Activated naive CD8-positive, alpha-beta T cell (primary cell): ENCODE measurements at regions not wholly inside any gene's neighbourhood (a gene's known extent, or its start where the extent isn't known, plus 50 kb on each side); places are given as distances from the start of the nearest gene placed in this dataset.

Experiments used
- H3K27ac Mint-ChIP-seq: one replicate; pipeline ENCODE4 v1.8.0; 2021; ENCODE audit warnings: mixed read lengths
- H3K27me3 Mint-ChIP-seq: one replicate; pipeline ENCODE4 v1.8.0; 2021; ENCODE audit warnings: mixed read lengths
- H3K36me3 Mint-ChIP-seq: one replicate; pipeline ENCODE4 v1.8.0; 2021; ENCODE audit warnings: mixed read lengths
- H3K4me1 Mint-ChIP-seq: one replicate; pipeline ENCODE4 v1.8.0; 2021; ENCODE audit warnings: low read depth, mixed read lengths
- H3K4me3 Mint-ChIP-seq: one replicate; pipeline ENCODE4 v1.8.0; 2021; ENCODE audit warnings: mild to moderate bottlenecking, mixed read lengths
- H3K9me3 Mint-ChIP-seq: one replicate; pipeline ENCODE4 v1.8.0; 2021; ENCODE audit warnings: low read depth, mixed read lengths

- Mint-ChIP-seq H3K4me1 (no peaks in the 10 kb centered on the region), H3K9me3 (no peaks in the 10 kb centered on the region), H3K4me3 (no peak overlapping the region), H3K27me3 (peaks cover 10% of the 10 kb centered on the region), H3K36me3 (no peaks in the 10 kb centered on the region), H3K27ac (no peak overlapping the region)
Measured at GRCh38 chr3:70748593-70748992, 436.2 kb upstream of the MDFIC2 start.

- no peaks in the 10 kb centered on the region for H3K36me3 Mint-ChIP-seq
- peaks cover 10% of the 10 kb centered on the region for H3K27me3 Mint-ChIP-seq
- H3K4me3 Mint-ChIP-seq, result no peak overlapping the region
- no peaks in the 10 kb centered on the region for H3K9me3 Mint-ChIP-seq
- H3K27ac Mint-ChIP-seq, result no peak overlapping the region
- H3K4me1 Mint-ChIP-seq, result no peaks in the 10 kb centered on the region
Measured at GRCh38 chr3:70747847-70748246, 435.4 kb upstream of the MDFIC2 start.

- H3K4me1 Mint-ChIP-seq, result no peaks in the 10 kb centered on the region
- peaks cover 2% of the 10 kb centered on the region for H3K27me3 Mint-ChIP-seq
- no peak overlapping the region for H3K27ac Mint-ChIP-seq
- H3K36me3 Mint-ChIP-seq, result no peaks in the 10 kb centered on the region
- no peak overlapping the region for H3K4me3 Mint-ChIP-seq
- H3K9me3 Mint-ChIP-seq, result no peaks in the 10 kb centered on the region
Measured at GRCh38 chr3:70744536-70744935, 432.1 kb upstream of the MDFIC2 start.

GRCh38 chr3:70743754-70744153 lies 431.3 kb upstream of the MDFIC2 start:
- no peaks in the 10 kb centered on the region for H3K9me3 Mint-ChIP-seq
- no peak overlapping the region for H3K4me3 Mint-ChIP-seq
- no peak overlapping the region for H3K27ac Mint-ChIP-seq
- no peaks in the 10 kb centered on the region for H3K4me1 Mint-ChIP-seq
- no peaks in the 10 kb centered on the region for H3K36me3 Mint-ChIP-seq
- peaks cover 2% of the 10 kb centered on the region for H3K27me3 Mint-ChIP-seq

- H3K9me3 Mint-ChIP-seq, result no peaks in the 10 kb centered on the region
- H3K4me1 Mint-ChIP-seq, result peaks cover 5% of the 10 kb centered on the region
- no peak overlapping the region for H3K27ac Mint-ChIP-seq
- peaks cover 2% of the 10 kb centered on the region for H3K27me3 Mint-ChIP-seq
- no peaks in the 10 kb centered on the region for H3K36me3 Mint-ChIP-seq
- no peak overlapping the region for H3K4me3 Mint-ChIP-seq
Measured at GRCh38 chr3:70742081-70742480, 429.6 kb upstream of the MDFIC2 start.

- Mint-ChIP-seq H3K27me3 (peaks cover 2% of the 10 kb centered on the region), H3K4me3 (no peak overlapping the region), H3K9me3 (no peaks in the 10 kb centered on the region), H3K36me3 (no peaks in the 10 kb centered on the region), H3K4me1 (peaks cover 5% of the 10 kb centered on the region), H3K27ac (no peak overlapping the region)
Measured at GRCh38 chr3:70740872-70741271, 428.4 kb upstream of the MDFIC2 start.

GRCh38 chr3:70740071-70740470 lies 427.6 kb upstream of the MDFIC2 start:
- no peaks in the 10 kb centered on the region for H3K27me3 Mint-ChIP-seq
- H3K4me1 Mint-ChIP-seq, result peaks cover 5% of the 10 kb centered on the region
- no peak overlapping the region for H3K4me3 Mint-ChIP-seq
- no peak overlapping the region for H3K27ac Mint-ChIP-seq
- H3K36me3 Mint-ChIP-seq, result no peaks in the 10 kb centered on the region
- no peaks in the 10 kb centered on the region for H3K9me3 Mint-ChIP-seq

- H3K4me3 Mint-ChIP-seq, result no peak overlapping the region
- no peaks in the 10 kb centered on the region for H3K36me3 Mint-ChIP-seq
- H3K9me3 Mint-ChIP-seq, result no peaks in the 10 kb centered on the region
- peaks cover 5% of the 10 kb centered on the region for H3K4me1 Mint-ChIP-seq
- peak overlapping the region; percentile 6 for H3K27ac Mint-ChIP-seq
- H3K27me3 Mint-ChIP-seq, result no peaks in the 10 kb centered on the region
Measured at GRCh38 chr3:70738291-70738681, 425.8 kb upstream of the MDFIC2 start.

GRCh38 chr3:70737666-70738290 lies 425.3 kb upstream of the MDFIC2 start:
- H3K27me3 Mint-ChIP-seq, result no peaks in the 10 kb centered on the region
- peaks cover 5% of the 10 kb centered on the region for H3K4me1 Mint-ChIP-seq
- H3K27ac Mint-ChIP-seq, result no peak overlapping the region
- no peaks in the 10 kb centered on the region for H3K36me3 Mint-ChIP-seq
- no peaks in the 10 kb centered on the region for H3K9me3 Mint-ChIP-seq
- H3K4me3 Mint-ChIP-seq, result no peak overlapping the region

GRCh38 chr3:70736009-70736408 lies 423.6 kb upstream of the MDFIC2 start:
- Mint-ChIP-seq H3K4me1 (peaks cover 5% of the 10 kb centered on the region), H3K9me3 (no peaks in the 10 kb centered on the region), H3K4me3 (no peak overlapping the region), H3K36me3 (no peaks in the 10 kb centered on the region), H3K27ac (no peak overlapping the region), H3K27me3 (no peaks in the 10 kb centered on the region)

GRCh38 chr3:70734756-70735155 lies 422.3 kb upstream of the MDFIC2 start:
- no peaks in the 10 kb centered on the region for H3K36me3 Mint-ChIP-seq
- H3K27me3 Mint-ChIP-seq, result no peaks in the 10 kb centered on the region
- H3K4me3 Mint-ChIP-seq, result no peak overlapping the region
- no peak overlapping the region for H3K27ac Mint-ChIP-seq
- H3K9me3 Mint-ChIP-seq, result no peaks in the 10 kb centered on the region
- H3K4me1 Mint-ChIP-seq, result peaks cover 5% of the 10 kb centered on the region

- Mint-ChIP-seq H3K27ac (no peak overlapping the region), H3K36me3 (no peaks in the 10 kb centered on the region), H3K9me3 (no peaks in the 10 kb centered on the region), H3K4me3 (no peak overlapping the region), H3K27me3 (no peaks in the 10 kb centered on the region), H3K4me1 (no peaks in the 10 kb centered on the region)
Measured at GRCh38 chr3:70731046-70731445, 418.6 kb upstream of the MDFIC2 start.

- Mint-ChIP-seq H3K27ac (no peak overlapping the region), H3K9me3 (no peaks in the 10 kb centered on the region), H3K4me3 (no peak overlapping the region), H3K4me1 (no peaks in the 10 kb centered on the region), H3K27me3 (no peaks in the 10 kb centered on the region), H3K36me3 (no peaks in the 10 kb centered on the region)
Measured at GRCh38 chr3:70729845-70730244, 417.4 kb upstream of the MDFIC2 start.

GRCh38 chr3:70728311-70728710 lies 415.9 kb upstream of the MDFIC2 start:
- Mint-ChIP-seq H3K27ac (no peak overlapping the region), H3K4me3 (no peak overlapping the region), H3K9me3 (no peaks in the 10 kb centered on the region), H3K27me3 (no peaks in the 10 kb centered on the region), H3K36me3 (no peaks in the 10 kb centered on the region), H3K4me1 (no peaks in the 10 kb centered on the region)

- Mint-ChIP-seq H3K4me3 (no peak overlapping the region), H3K27me3 (no peaks in the 10 kb centered on the region)
Measured at GRCh38 chr3:70726961-70727360, 414.5 kb upstream of the MDFIC2 start.

GRCh38 chr3:70726096-70726938 lies 413.9 kb upstream of the MDFIC2 start:
- Mint-ChIP-seq H3K27ac (no peak overlapping the region), H3K4me3 (no peak overlapping the region), H3K4me1 (no peaks in the 10 kb centered on the region)

More at GRCh38 chr3:70726961-70727360, 414.5 kb upstream of the MDFIC2 start:
- no peaks in the 10 kb centered on the region for H3K9me3 Mint-ChIP-seq
- no peaks in the 10 kb centered on the region for H3K36me3 Mint-ChIP-seq
- no peak overlapping the region for H3K27ac Mint-ChIP-seq
- no peaks in the 10 kb centered on the region for H3K4me1 Mint-ChIP-seq

More at GRCh38 chr3:70726096-70726938, 413.9 kb upstream of the MDFIC2 start:
- no peaks in the 10 kb centered on the region for H3K27me3 Mint-ChIP-seq
- no peaks in the 10 kb centered on the region for H3K36me3 Mint-ChIP-seq
- no peaks in the 10 kb centered on the region for H3K9me3 Mint-ChIP-seq
